H1 (cell line): ENCODE measurements at regions not wholly inside any gene's neighbourhood (a gene's known extent, or its start where the extent isn't known, plus 50 kb on each side); places are given as distances from the start of the nearest gene placed in this dataset.

Source experiments
- CTCF ChIA-PET: fragments of 300-600 bp; sonication (Branson Sonifier 250); formaldehyde crosslinking; loops from one replicate; lab custom pipeline; 2021; ENCODE audit not compliant: partially characterized antibody; lab: Charles Lee
- POLR2A ChIA-PET: fragments of 300-600 bp; sonication (Branson Sonifier 250); formaldehyde crosslinking; loops from one replicate; lab custom pipeline; 2021; ENCODE audit warnings: inconsistent platforms; ENCODE audit not compliant: partially characterized antibody; lab: Charles Lee
- DNase-seq, 2 experiments: peaks; one replicate each; pipeline versions ENCODE4 v3.0.0 to v3.0.0-alpha.2; 2010 to 2022; ENCODE audit warnings: low spot score in 2 of 2, low read depth in 1 of 2, mixed read lengths in 1 of 2
- FAIRE-seq: peaks from 2 replicates; lab custom pipeline; 2011; peaks lifted over from hg19 to GRCh38; lab: Jason Lieb, UNC
- H2AFZ ChIP-seq: 2 replicates; pipeline ENCODE4 v1.8.1; 2012; ENCODE audit warnings: low read length, inconsistent platforms
- H2AK5ac ChIP-seq: 2 replicates; pipeline ENCODE4 v1.6.1; 2013; ENCODE audit warnings: low read depth, low read length
- H2BK120ac ChIP-seq: replicated peaks from 2 replicates; pipeline ENCODE3; 2013; ENCODE audit warnings: low read depth, low read length, inconsistent platforms
- H2BK12ac ChIP-seq: 2 replicates; pipeline ENCODE4 v1.6.1; 2013; ENCODE audit warnings: low read depth, low read length
- H2BK15ac ChIP-seq: 2 replicates; pipeline ENCODE4 v1.6.1; 2013; ENCODE audit warnings: low read length
- H2BK20ac ChIP-seq: 2 replicates; pipeline ENCODE4 v1.6.1; 2013; ENCODE audit warnings: low read length
- H2BK5ac ChIP-seq: 2 replicates; pipeline ENCODE4 v1.6.1; 2013; ENCODE audit warnings: low read depth, low read length
- H3K14ac ChIP-seq: 2 replicates; pipeline ENCODE4 v1.6.1; 2013; ENCODE audit warnings: inconsistent platforms; ENCODE audit not compliant: insufficient read length
- H3K18ac ChIP-seq: 2 replicates; pipeline ENCODE4 v1.6.1; 2013; ENCODE audit warnings: low read length; ENCODE audit errors: extremely low read depth
- H3K23ac ChIP-seq: 2 replicates; pipeline ENCODE4 v1.6.1; 2013; ENCODE audit warnings: inconsistent platforms; ENCODE audit not compliant: insufficient read length
- H3K23me2 ChIP-seq: 2 replicates; pipeline ENCODE4 v1.6.1; 2013; ENCODE audit warnings: low read depth, low read length
- H3K27ac ChIP-seq: 2 replicates; pipeline ENCODE4 v1.6.1; 2011; ENCODE audit warnings: low read depth, low read length, inconsistent platforms
- H3K27me3 ChIP-seq, 4 experiments: replicated peaks in 1 of 4; 1 replicate in 1 of 4; 2 replicates in 3 of 4; pipeline versions ENCODE4 v1.6.1 to v1.8.1; 2011 to 2013; ENCODE audit warnings: low read length in 3 of 4, mild to moderate bottlenecking in 3 of 4, inconsistent platforms in 2 of 4, mixed read lengths in 2 of 4, moderate library complexity in 1 of 4; ENCODE audit not compliant: control insufficient read depth in 3 of 4, insufficient read depth in 3 of 4; ENCODE audit errors: extremely low read depth in 1 of 4
- H3K36me3 ChIP-seq, 4 experiments: 2 replicates each; pipeline versions ENCODE4 v1.6.1 to v1.8.1; 2011 to 2013; ENCODE audit warnings: mild to moderate bottlenecking in 4 of 4, low read length in 3 of 4, moderate library complexity in 2 of 4, control low read depth in 1 of 4, inconsistent platforms in 1 of 4; ENCODE audit not compliant: insufficient read depth in 4 of 4, control insufficient read depth in 2 of 4
- H3K4ac ChIP-seq: replicated peaks from 2 replicates; pipeline ENCODE3; 2013; ENCODE audit warnings: low read length, low read depth, mixed read lengths, inconsistent platforms; ENCODE audit not compliant: insufficient read length
- H3K4me1 ChIP-seq, 4 experiments: replicated peaks in 1 of 4; 1 replicate in 1 of 4; 2 replicates in 3 of 4; pipeline versions ENCODE4 v1.6.1 to v1.8.1; 2011 to 2013; ENCODE audit warnings: low read length in 3 of 4, inconsistent platforms in 2 of 4, mixed read lengths in 1 of 4; ENCODE audit not compliant: insufficient read depth in 4 of 4, control insufficient read depth in 3 of 4
- H3K4me2 ChIP-seq, 2 experiments: 2 replicates each; pipeline versions ENCODE4 v1.6.1 to v1.8.1; 2011 to 2013; ENCODE audit warnings: low read depth in 2 of 2, low read length in 2 of 2, control low read depth in 1 of 2, inconsistent platforms in 1 of 2, mild to moderate bottlenecking in 1 of 2; ENCODE audit not compliant: insufficient read depth in 1 of 2
- H3K4me3 ChIP-seq, 4 experiments: fragments of 200-600, 300-600 bp in 1 of 4; sonication (generic), shearing (Covaris generic), sonication (Bioruptor Twin) in 1 of 4; 2 replicates each; pipeline versions ENCODE4 v1.5.1 to v1.8.1; 2011 to 2016; ENCODE audit warnings: low read length in 4 of 4, low read depth in 3 of 4, control low read depth in 2 of 4, inconsistent platforms in 2 of 4, mild to moderate bottlenecking in 2 of 4, mixed read lengths in 1 of 4, moderate library complexity in 1 of 4; ENCODE audit not compliant: insufficient read depth in 2 of 4; ENCODE audit errors: extremely low read depth in 1 of 4
- H3K56ac ChIP-seq: replicated peaks from 2 replicates; pipeline ENCODE3; 2013; ENCODE audit warnings: low read depth, mild to moderate bottlenecking, mixed read lengths, low read length, inconsistent platforms; ENCODE audit not compliant: insufficient read length
- H3K79me1 ChIP-seq: 2 replicates; pipeline ENCODE4 v1.6.1; 2013; ENCODE audit warnings: low read depth, low read length, control low read depth
- H3K79me2 ChIP-seq, 2 experiments: 2 replicates each; pipeline versions ENCODE4 v1.6.1 to v1.8.1; 2012 to 2013; ENCODE audit warnings: low read length in 2 of 2, mild to moderate bottlenecking in 2 of 2, inconsistent platforms in 1 of 2; ENCODE audit not compliant: insufficient read depth in 2 of 2, control insufficient read depth in 1 of 2
- H3K9ac ChIP-seq, 4 experiments: replicated peaks in 1 of 4; 1 replicate in 1 of 4; 2 replicates in 3 of 4; pipeline versions ENCODE4 v1.6.1 to v1.8.1; 2011 to 2013; ENCODE audit warnings: low read depth in 3 of 4, low read length in 3 of 4, control low read depth in 2 of 4, mild to moderate bottlenecking in 2 of 4, moderate library complexity in 2 of 4, inconsistent platforms in 1 of 4; ENCODE audit errors: extremely low read depth in 1 of 4
- H3K9me3 ChIP-seq, 2 experiments: 2 replicates each; pipeline versions ENCODE4 v1.6.1 to v1.8.1; 2012 to 2013; ENCODE audit warnings: mild to moderate bottlenecking in 2 of 2, moderate library complexity in 2 of 2, control low read depth in 1 of 2, inconsistent platforms in 1 of 2, low read depth in 1 of 2, low read length in 1 of 2, mixed read lengths in 1 of 2; ENCODE audit not compliant: insufficient read depth in 2 of 2
- H4K20me1 ChIP-seq, 2 experiments: replicated peaks in 1 of 2; 2 replicates each; pipeline versions ENCODE3 to v1.8.1; 2011 to 2013; ENCODE audit warnings: inconsistent platforms in 2 of 2, low read length in 2 of 2, mild to moderate bottlenecking in 1 of 2; ENCODE audit not compliant: insufficient read depth in 2 of 2, control insufficient read depth in 1 of 2
- H4K5ac ChIP-seq: 2 replicates; pipeline ENCODE4 v1.6.1; 2013; ENCODE audit warnings: low read length, low read depth, mixed read lengths, inconsistent platforms; ENCODE audit not compliant: insufficient read length
- H4K8ac ChIP-seq: 2 replicates; pipeline ENCODE4 v1.8.0; 2013; ENCODE audit warnings: mild to moderate bottlenecking, moderate library complexity, low read length, inconsistent platforms; ENCODE audit not compliant: insufficient read depth; ENCODE audit errors: extremely low read depth
- H4K91ac ChIP-seq: replicated peaks from 2 replicates; pipeline ENCODE3; 2013; ENCODE audit warnings: low read length, mixed read lengths, inconsistent platforms; ENCODE audit not compliant: insufficient read length
- GABPA ChIP-seq: IDR thresholded peaks from 2 replicates; pipeline ENCODE4 v1.6.1; 2011; ENCODE audit warnings: mild to moderate bottlenecking, low read length, moderate library complexity, borderline replicate concordance; ENCODE audit not compliant: insufficient read depth
- PHF8 ChIP-seq: fragments of 200-600 bp; sonication (generic); conservative IDR thresholded peaks from 2 replicates; pipeline ENCODE4 v1.7.1; 2012; ENCODE audit warnings: low read depth, mild to moderate bottlenecking, inconsistent platforms, low read length, moderate library complexity
- WGBS, 2 experiments: shearing (Covaris generic) in 1 of 2; methylation state at CpG; one replicate each; pipeline versions ENCODE4 v1.1.6 to v1.1.7; 2013 to 2015; ENCODE audit warnings: low lambda C conversion rate in 2 of 2, mixed read lengths in 2 of 2, inconsistent platforms in 1 of 2, low coverage in 1 of 2, missing lambda C conversion rate in 1 of 2; ENCODE audit not compliant: insufficient replicate concordance in 2 of 2, insufficient coverage in 1 of 2, insufficient read length in 1 of 2; ENCODE audit errors: extremely low coverage in 1 of 2, missing lambda C conversion rate in 1 of 2; 5-methylcytosine and 5-hydroxymethylcytosine counted together

DNA sequence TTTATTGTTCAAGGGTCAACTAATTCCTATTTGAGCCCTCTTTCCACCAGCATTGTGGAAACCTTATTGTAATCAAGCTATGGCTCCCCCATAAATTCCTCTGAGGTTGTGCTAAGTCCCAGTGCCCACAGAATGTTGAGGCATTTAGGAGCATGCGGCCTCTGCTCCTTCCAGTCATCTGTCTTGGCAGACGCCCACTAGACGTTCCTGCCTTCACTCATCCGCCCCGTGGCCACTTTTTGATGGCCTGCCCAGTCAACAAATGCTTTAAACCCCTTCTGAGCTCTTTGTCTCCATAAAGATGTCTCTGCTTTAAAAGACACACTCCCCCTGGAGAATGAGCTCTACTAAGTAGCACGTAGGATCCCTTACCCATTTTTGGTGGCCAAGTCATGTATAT is 104.7 kb downstream of the GAS1 start:
- no peaks in the 10 kb centered on the region for H3K9me3 ChIP-seq
- H3K4me3 ChIP-seq = no peak overlapping the region
- DNase-seq = no peak
- H4K8ac ChIP-seq = no peak overlapping the region
- no peak overlapping the region for H3K4ac ChIP-seq
- no peak overlapping the region for H3K56ac ChIP-seq
- no peak for FAIRE-seq
- WGBS, 2 experiments = 84% methylated on average over 6 of the region's 6 CpGs; no CpG with 5 or more reads in 1 of the 2 experiments
- no peak overlapping the region for H3K18ac ChIP-seq
- H4K5ac ChIP-seq = no peak overlapping the region
- H2BK20ac ChIP-seq = no peak overlapping the region
- H2BK5ac ChIP-seq = no peak overlapping the region
- no peaks in the 10 kb centered on the region for H3K4me1 ChIP-seq
- H4K91ac ChIP-seq = no peak overlapping the region
- no peak overlapping the region for H3K14ac ChIP-seq
- H3K27ac ChIP-seq = no peak overlapping the region
- H3K23me2 ChIP-seq = no peaks in the 10 kb centered on the region
- no peak overlapping the region for H2AK5ac ChIP-seq
- no peaks in the 10 kb centered on the region for H4K20me1 ChIP-seq
- no peak overlapping the region for H3K4me2 ChIP-seq
- H3K36me3 ChIP-seq = no peaks in the 10 kb centered on the region
- H3K27me3 ChIP-seq = no peaks in the 10 kb centered on the region; a peak in 1 of 7 replicates
- H3K79me2 ChIP-seq = no peaks in the 10 kb centered on the region
- H2BK120ac ChIP-seq = no peak overlapping the region
- no peak overlapping the region for H2BK12ac ChIP-seq
- H2AFZ ChIP-seq = no peak overlapping the region
- ChIA-PET CTCF (interaction anchor here (0.9 kb wide), 1 partner anchor 62 kb away, joined by 3 read pairs; no protein-coding TSS in a partner anchor), POLR2A (no interaction called here)
- no peaks in the 10 kb centered on the region for H3K79me1 ChIP-seq
- no peak overlapping the region for H2BK15ac ChIP-seq
- TF ChIP-seq PHF8 (no peak), GABPA (no peak)
- H3K23ac ChIP-seq = no peak overlapping the region
- H3K9ac ChIP-seq = no peak overlapping the region
